Heart left ventricle (tissue), 16 donors: ENCODE measurements at regions not wholly inside any gene's neighbourhood (a gene's known extent, or its start where the extent isn't known, plus 50 kb on each side); places are given as distances from the start of the nearest gene placed in this dataset.

Source experiments
- ATAC-seq, 4 donors: fragments of 200-7000 bp; cut with Tn5 transposase; one replicate each; pipeline ENCODE4 v1.9.1; 2020 to 2022; ENCODE audit warnings: moderate library complexity in 4 of 4, mild to moderate bottlenecking in 3 of 4, moderate number of reproducible peaks in 1 of 4
- DNase-seq, 5 donors: peaks; one replicate each; pipeline ENCODE4 v3.0.0-alpha.2; 2020
- H3K27ac ChIP-seq, 12 donors: fragments of 200-600 bp; sonication (generic) in 4 of 12; one replicate each; pipeline versions ENCODE4 v1.5.0 to v1.8.0; 2016 to 2022; ENCODE audit warnings: mild to moderate bottlenecking in 2 of 12
- H3K27me3 ChIP-seq, 9 donors: fragments of 200-600 bp; sonication (generic) in 2 of 9; one replicate each; pipeline versions ENCODE4 v1.5.1 to v1.8.0; 2016 to 2022; ENCODE audit warnings: mild to moderate bottlenecking in 3 of 9
- H3K36me3 ChIP-seq, 9 donors: fragments of 200-600 bp; sonication (generic) in 2 of 9; one replicate each; pipeline versions ENCODE4 v1.5.0 to v1.8.0; 2018 to 2022; ENCODE audit warnings: mild to moderate bottlenecking in 2 of 9
- H3K4me1 ChIP-seq, 12 donors: fragments of 200-600 bp; sonication (generic) in 4 of 12; one replicate each; pipeline versions ENCODE4 v1.5.0 to v1.8.0; 2016 to 2022; ENCODE audit warnings: mild to moderate bottlenecking in 3 of 12
- H3K4me3 ChIP-seq, 12 donors: fragments of 200-600 bp; sonication (generic) in 4 of 12; one replicate each; pipeline versions ENCODE4 v1.5.0 to v1.8.0; 2017 to 2022; ENCODE audit warnings: mild to moderate bottlenecking in 9 of 12, moderate library complexity in 4 of 12
- H3K9me3 ChIP-seq, 12 donors: fragments of 200-600 bp; sonication (generic) in 4 of 12; one replicate each; pipeline versions ENCODE4 v1.5.0 to v1.8.0; 2016 to 2022; ENCODE audit warnings: mild to moderate bottlenecking in 1 of 12
- CTCF ChIP-seq, 12 donors: fragments of 200-600 bp; sonication (generic) in 4 of 12; IDR thresholded peaks; one replicate each; pipeline versions ENCODE4 v1.5.0 to v1.8.0; 2018 to 2022; ENCODE audit warnings: antibody characterized with exemption in 12 of 12, mild to moderate bottlenecking in 5 of 12
- POLR2A ChIP-seq, 2 donors: fragments of 450-650 bp; IDR thresholded peaks; one replicate each; pipeline ENCODE4 v1.6.1; 2017; ENCODE audit warnings: antibody characterized with exemption in 2 of 2, mild to moderate bottlenecking in 2 of 2, moderate library complexity in 2 of 2
- WGBS, 4 donors: extraction: QIAGEN DNeasy Blood & Tissue Kit in 2 of 4; methylation state at CpG; one replicate each; pipeline versions ENCODE4 v1.1.5 to v1.1.7; 2013 to 2018; 5-methylcytosine and 5-hydroxymethylcytosine counted together
- intact Hi-C, 10 donors: fragments of 100-400 bp; cut with DNase I; formaldehyde crosslinking; loops; one replicate each; pipeline versions ENCODE4 v1.11.1 to v1.14.2; 2022
- donor health status: ischemic (EF 13 %, LVEDD 7.1; RV severe dilation, severe dysfunction).
- donor health status: healthy with polysubstance abuse.
- donor health status: DM: no; HTN: yes; CAD: no.
- donor health status: DM: no; HTN: no; CAD: no.
- donor health status: ischemic (EF 25% LVEDD 6.9; RV normal size, moderate dysfunction).
- donor health status: ischemic (EF 25% LVEDD 5.7; RV mildly dilated, moderate dysfunction).
- donor health status: healthy.
- donor health status: DM: yes; HTN: yes; CAD: no.
- donor health status: ischemic (EF 35%, LVEDD 5.7; RV mildly dilated, moderate dysfunction).
- donor health status: nonischemic (EF 11% LVEDD 7.7; RV severe dilation, severe dysfunction).
- donor health status: DM: yes; HTN: yes; CAD: no.
- donor health status: PGD.
- donor health status: ischemic (EF 29% LVEDD 5.4; RV normal size, mild dysfunction).
- donor health status: nonischemic (EF 23%, LVEDD 6.1; RV moderate dilation, normal function).

GRCh38 chr18:10095356-10095755 is 181.5 kb downstream of the VAPA start:
- Histone ChIP-seq H3K36me3 (no peaks in the 10 kb centered on the region), H3K27ac (no peak overlapping the region), H3K4me3 (no peak overlapping the region), H3K9me3 (no peaks in the 10 kb centered on the region), H3K27me3 (no peaks in the 10 kb centered on the region), H3K4me1 (no peaks in the 10 kb centered on the region)
- 90 to 98% (median 94%) methylated on average over 3 of the region's 3 CpGs for WGBS, 4 donors
- TF ChIP-seq CTCF (IDR thresholded peaks at IDR 0.05): no peak
- no peak for TF ChIP-seq POLR2A (IDR thresholded peaks at IDR 0.05)
- intact Hi-C loops: loop anchor here in 1 of 10 donors (10.0 kb wide), 1 partner anchor 419 kb away; no protein-coding TSS in a partner anchor
- DNase-seq: no peak
- no peak for ATAC-seq

GRCh38 chr18:10099539-10100140 is 185.8 kb downstream of the VAPA start:
- peaks cover 0 to 20% (median 7%) of the 10 kb centered on the region in 12 donors for H3K4me1 ChIP-seq
- no peak for DNase-seq
- no peak for ATAC-seq
- H3K4me3 ChIP-seq: no peak overlapping the region
- no peaks in the 10 kb centered on the region for H3K27me3 ChIP-seq
- intact Hi-C loops: loop anchor here in 2 of 10 donors (10.0 kb wide), 1 partner anchor 415 kb away; no protein-coding TSS in a partner anchor
- H3K36me3 ChIP-seq: no peaks in the 10 kb centered on the region
- TF ChIP-seq CTCF (IDR thresholded peaks at IDR 0.05): no peak
- no peak for TF ChIP-seq POLR2A (IDR thresholded peaks at IDR 0.05)
- peaks cover 0 to under 1% (median 0%) of the 10 kb centered on the region in 12 donors for H3K9me3 ChIP-seq
- 83 to 100% (median 87%) methylated on average over 5 to 7 of the region's 7 CpGs for WGBS, 4 donors
- H3K27ac ChIP-seq: no peak overlapping the region

- peaks cover 0 to 6% (median 0%) of the 10 kb centered on the region in 12 donors for H3K9me3 ChIP-seq
- TF ChIP-seq POLR2A (IDR thresholded peaks at IDR 0.05) (no peak), CTCF (IDR thresholded peaks at IDR 0.05) (no peak)
- H3K27ac ChIP-seq: no peak overlapping the region
- WGBS, 4 donors: 85 to 97% (median 90%) methylated on average over 4 of the region's 4 CpGs
- no peak overlapping the region for H3K4me3 ChIP-seq
- DNase-seq (no peak), ATAC-seq (no peak)
- no peaks in the 10 kb centered on the region for H3K27me3 ChIP-seq
- no peaks in the 10 kb centered on the region for H3K36me3 ChIP-seq
- intact Hi-C loops: loop anchor here in 1 of 10 donors (10.0 kb wide), 1 partner anchor 415 kb away; no protein-coding TSS in a partner anchor
- peaks cover 0 to 20% (median 7%) of the 10 kb centered on the region in 12 donors for H3K4me1 ChIP-seq
Observed at GRCh38 chr18:10100196-10100595, 186.4 kb downstream of the VAPA start.

GRCh38 chr18:10100941-10101701 is 187.3 kb downstream of the VAPA start:
- H3K27me3 ChIP-seq: no peaks in the 10 kb centered on the region
- no peaks in the 10 kb centered on the region for H3K36me3 ChIP-seq
- intact Hi-C loops: loop anchor here in 1 of 10 donors (10.0 kb wide), 1 partner anchor 414 kb away; no protein-coding TSS in a partner anchor
- H3K4me1 ChIP-seq: peaks cover 0 to 20% (median 7%) of the 10 kb centered on the region in 12 donors
- peak; percentile 61 to 80 (median 65) for ATAC-seq
- peaks cover 0 to 14% (median 0%) of the 10 kb centered on the region in 12 donors for H3K9me3 ChIP-seq
- peak in 2 of 5 donors; percentile 37 to 42 for DNase-seq
- 22 to 33% (median 28%) methylated on average over 12 of the region's 12 CpGs for WGBS, 4 donors
- no peak overlapping the region for H3K4me3 ChIP-seq
- TF ChIP-seq CTCF (IDR thresholded peaks at IDR 0.05): peak in 1 of 12 donors; percentile 17
- no peak for TF ChIP-seq POLR2A (IDR thresholded peaks at IDR 0.05)
- H3K27ac ChIP-seq: no peak overlapping the region
